ENCODE measurements at regions not wholly inside any gene's neighbourhood (a gene's known extent, or its start where the extent isn't known, plus 50 kb on each side); places are given as distances from the start of the nearest gene placed in this dataset.
A peak's percentile ranks its signal among the peaks of the same experiment; 100 is the strongest.
"Not testable (repeated sequence)": the region's sequence is repeated elsewhere in the genome, so short reads cannot be mapped to it uniquely, and the experiment has no call there.

DNA sequence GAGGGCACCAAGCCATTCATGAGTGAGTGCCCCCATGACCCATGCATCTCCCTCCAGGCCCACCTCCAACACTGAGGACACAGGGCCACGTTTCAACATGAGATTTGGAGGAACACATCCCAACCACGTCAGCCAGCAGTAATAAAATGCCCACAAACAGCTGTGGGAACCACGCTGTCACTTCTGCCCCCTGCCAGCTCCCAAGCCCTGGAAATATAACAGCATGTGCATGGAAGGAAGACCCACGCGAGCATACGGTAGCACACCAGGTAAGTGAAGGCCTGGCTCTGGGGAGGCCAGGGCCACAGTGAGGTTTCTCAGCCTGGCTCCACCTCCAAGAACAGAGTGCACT, 168.9 kb upstream of the PFKP start:
- Histone ChIP-seq H2BK5ac (ENCODE audit: low read length) (no peak overlapping the region), H3K27ac (replicated peaks; ENCODE audit: low read length) (no peak overlapping the region), H3K36me3 (replicated peaks in 1 of 2; ENCODE audit: control insufficient read depth in 2 of 2, insufficient read depth in 2 of 2, low read length in 2 of 2) (no peaks in the 10 kb centered on the region), H3K79me1 (ENCODE audit: low read depth, low read length) (no peaks in the 10 kb centered on the region), H3K27me3 (ENCODE audit: control insufficient read depth in 3 of 3, insufficient read depth in 3 of 3, low read depth in 1 of 3, low read length in 3 of 3) (no peaks in the 10 kb centered on the region), H3K4me2 (ENCODE audit: insufficient read depth, low read length, poor library complexity, severe bottlenecking) (no peak overlapping the region), H3K14ac (ENCODE audit: low read length) (no peak overlapping the region), H3K4me1 (ENCODE audit: control insufficient read depth in 2 of 2, insufficient read depth in 1 of 2, low read depth in 1 of 2, low read length in 2 of 2) (peaks cover 0 to 4% of the 10 kb centered on the region in 2 donors), H2BK15ac (ENCODE audit: low read length) (no peak overlapping the region), H2BK12ac (ENCODE audit: low read length) (peak overlapping the region; percentile 30), H4K91ac (ENCODE audit: low read depth, low read length, poor library complexity) (peak overlapping the region; percentile 46), H3K23ac (ENCODE audit: low read depth, low read length, poor library complexity) (no peak overlapping the region), H3K4me3 (ENCODE audit: low read length in 2 of 2) (no peak overlapping the region), H3K9ac (ENCODE audit: low read depth, low read length, poor library complexity) (no peak overlapping the region), H4K8ac (ENCODE audit: low read depth, low read length) (no peak overlapping the region), H2BK120ac (ENCODE audit: low read depth, low read length) (no peak overlapping the region), H3K18ac (ENCODE audit: low read length) (no peak overlapping the region), H2AK5ac (ENCODE audit: low read depth, low read length) (peak overlapping the region; percentile 73), H3K4ac (ENCODE audit: low read length) (no peak overlapping the region), H3K9me3 (replicated peaks in 1 of 2; ENCODE audit: control insufficient read depth in 2 of 2, insufficient read depth in 1 of 2, low read depth in 1 of 2, low read length in 2 of 2) (no peaks in the 10 kb centered on the region), H2AFZ (ENCODE audit: low read length) (no peak overlapping the region)
- no CpG with 5 or more reads among the region's 6 CpGs for WGBS, 2 donors (ENCODE audit: extremely low coverage in 2 of 2, insufficient read length in 2 of 2, insufficient replicate concordance in 1 of 2)
- DNase-seq (ENCODE audit: low spot score) = no peak

DNA sequence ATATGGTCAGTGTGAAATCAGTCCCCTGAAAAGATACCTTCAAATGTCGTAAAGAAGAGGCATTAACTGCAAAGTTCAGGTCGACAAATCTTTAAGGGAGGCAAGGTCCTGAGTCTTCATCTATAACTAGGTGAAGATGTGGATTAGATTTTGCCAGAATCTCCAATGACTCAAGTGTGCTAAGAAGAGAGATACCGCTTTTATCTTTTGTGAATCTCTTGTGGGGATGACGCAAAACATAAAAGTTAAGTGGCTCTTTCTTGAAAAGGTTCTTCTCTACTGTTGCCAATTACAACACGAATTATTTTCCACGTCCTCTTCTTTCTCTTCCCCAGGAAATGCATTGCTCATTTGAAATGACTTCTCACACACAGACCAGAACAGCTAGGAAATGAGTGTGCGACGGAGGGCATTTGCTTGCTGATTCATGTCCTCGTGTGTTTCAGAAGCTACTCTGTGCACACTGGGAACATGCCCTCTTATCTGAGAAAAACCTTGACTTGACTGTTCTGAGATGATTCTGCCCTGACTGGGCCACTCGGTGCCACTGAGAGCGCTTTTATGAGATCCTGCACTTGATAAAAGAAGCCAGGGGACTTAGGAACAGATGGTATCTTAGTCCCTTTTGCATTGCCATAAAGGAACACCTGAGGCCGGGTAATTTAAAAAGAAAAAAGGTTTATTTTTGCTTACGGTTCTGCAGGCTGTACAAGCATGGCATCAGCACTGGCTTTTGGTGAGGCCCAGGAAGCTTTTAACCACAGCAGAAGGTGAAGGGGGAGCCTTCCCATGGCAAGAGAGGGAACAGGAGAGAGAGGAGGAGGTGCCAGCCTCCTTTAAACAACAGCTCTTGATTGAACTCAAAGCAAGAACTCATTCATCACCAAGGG, 169.5 kb upstream of the PFKP start:
- H3K4ac ChIP-seq (ENCODE audit: low read length) = no peak overlapping the region
- no peak overlapping the region for H3K14ac ChIP-seq (ENCODE audit: low read length)
- no peak overlapping the region for H2BK12ac ChIP-seq (ENCODE audit: low read length)
- H3K4me2 ChIP-seq (ENCODE audit: insufficient read depth, low read length, poor library complexity, severe bottlenecking) = no peak overlapping the region
- DNase-seq (ENCODE audit: low spot score) = no peak
- no peak overlapping the region for H2BK15ac ChIP-seq (ENCODE audit: low read length)
- H3K4me1 ChIP-seq (ENCODE audit: control insufficient read depth in 2 of 2, insufficient read depth in 1 of 2, low read depth in 1 of 2, low read length in 2 of 2) = peaks cover 0 to 4% of the 10 kb centered on the region in 2 donors
- no peaks in the 10 kb centered on the region for H3K9me3 ChIP-seq (replicated peaks in 1 of 2; ENCODE audit: control insufficient read depth in 2 of 2, insufficient read depth in 1 of 2, low read depth in 1 of 2, low read length in 2 of 2)
- H3K27me3 ChIP-seq (ENCODE audit: control insufficient read depth in 3 of 3, insufficient read depth in 3 of 3, low read depth in 1 of 3, low read length in 3 of 3) = no peaks in the 10 kb centered on the region
- no peak overlapping the region for H4K8ac ChIP-seq (ENCODE audit: low read depth, low read length)
- H3K36me3 ChIP-seq (replicated peaks in 1 of 2; ENCODE audit: control insufficient read depth in 2 of 2, insufficient read depth in 2 of 2, low read length in 2 of 2) = no peaks in the 10 kb centered on the region
- no peak overlapping the region for H2AFZ ChIP-seq (ENCODE audit: low read length)
- H3K4me3 ChIP-seq (ENCODE audit: low read length in 2 of 2) = no peak overlapping the region
- no peak overlapping the region for H4K91ac ChIP-seq (ENCODE audit: low read depth, low read length, poor library complexity)
- no peak overlapping the region for H3K23ac ChIP-seq (ENCODE audit: low read depth, low read length, poor library complexity)
- no peak overlapping the region for H2BK5ac ChIP-seq (ENCODE audit: low read length)
- no peak overlapping the region for H3K27ac ChIP-seq (replicated peaks; ENCODE audit: low read length)
- H3K18ac ChIP-seq (ENCODE audit: low read length) = no peak overlapping the region
- no CpG with 5 or more reads among the region's 13 CpGs for WGBS, 2 donors (ENCODE audit: extremely low coverage in 2 of 2, insufficient read length in 2 of 2, insufficient replicate concordance in 1 of 2)
- H3K79me1 ChIP-seq (ENCODE audit: low read depth, low read length) = no peaks in the 10 kb centered on the region
- H2BK120ac ChIP-seq (ENCODE audit: low read depth, low read length) = no peak overlapping the region
- H3K9ac ChIP-seq (ENCODE audit: low read depth, low read length, poor library complexity) = no peak overlapping the region
- no peak overlapping the region for H2AK5ac ChIP-seq (ENCODE audit: low read depth, low read length)

DNA sequence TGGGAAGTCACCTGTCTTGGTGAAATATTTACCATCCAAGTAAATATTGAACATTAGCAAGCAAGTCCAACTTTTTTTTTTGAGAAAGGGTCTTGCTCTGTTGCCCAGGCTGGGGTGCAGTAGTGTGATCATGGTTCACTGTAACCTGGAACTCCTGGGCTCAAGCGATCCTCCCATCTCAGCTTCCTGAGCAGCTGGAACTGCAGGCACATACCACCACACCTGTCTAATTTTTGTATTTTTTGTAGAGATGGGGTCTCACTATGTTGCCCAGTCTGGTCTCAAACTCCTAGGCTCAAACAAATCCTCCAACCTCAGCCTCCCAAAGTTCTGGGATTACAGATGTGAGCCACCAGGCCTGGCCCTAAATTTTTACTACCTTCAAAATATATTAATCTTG, 171.0 kb upstream of the PFKP start:
- H3K9ac ChIP-seq (ENCODE audit: low read depth, low read length, poor library complexity); H2AK5ac ChIP-seq (ENCODE audit: low read depth, low read length); H2BK15ac ChIP-seq (ENCODE audit: low read length); H3K36me3 ChIP-seq (replicated peaks in 1 of 2; ENCODE audit: control insufficient read depth in 2 of 2, insufficient read depth in 2 of 2, low read length in 2 of 2); H4K91ac ChIP-seq (ENCODE audit: low read depth, low read length, poor library complexity); H3K4me1 ChIP-seq (ENCODE audit: control insufficient read depth in 2 of 2, insufficient read depth in 1 of 2, low read depth in 1 of 2, low read length in 2 of 2); H3K4ac ChIP-seq (ENCODE audit: low read length); H3K18ac ChIP-seq (ENCODE audit: low read length); H3K14ac ChIP-seq (ENCODE audit: low read length); H3K4me2 ChIP-seq (ENCODE audit: insufficient read depth, low read length, poor library complexity, severe bottlenecking); H3K79me1 ChIP-seq (ENCODE audit: low read depth, low read length); H2BK12ac ChIP-seq (ENCODE audit: low read length); H2BK5ac ChIP-seq (ENCODE audit: low read length); H3K9me3 ChIP-seq (replicated peaks in 1 of 2; ENCODE audit: control insufficient read depth in 2 of 2, insufficient read depth in 1 of 2, low read depth in 1 of 2, low read length in 2 of 2); H3K23ac ChIP-seq (ENCODE audit: low read depth, low read length, poor library complexity); H4K8ac ChIP-seq (ENCODE audit: low read depth, low read length); H3K4me3 ChIP-seq (ENCODE audit: low read length in 2 of 2); H3K27me3 ChIP-seq (ENCODE audit: control insufficient read depth in 3 of 3, insufficient read depth in 3 of 3, low read depth in 1 of 3, low read length in 3 of 3); H3K27ac ChIP-seq (replicated peaks; ENCODE audit: low read length); DNase-seq (ENCODE audit: low spot score); H2AFZ ChIP-seq (ENCODE audit: low read length); H2BK120ac ChIP-seq (ENCODE audit: low read depth, low read length): not testable (repeated sequence)
- no CpG with 5 or more reads among the region's 1 CpG for WGBS, 2 donors (ENCODE audit: extremely low coverage in 2 of 2, insufficient read length in 2 of 2, insufficient replicate concordance in 1 of 2)

DNA sequence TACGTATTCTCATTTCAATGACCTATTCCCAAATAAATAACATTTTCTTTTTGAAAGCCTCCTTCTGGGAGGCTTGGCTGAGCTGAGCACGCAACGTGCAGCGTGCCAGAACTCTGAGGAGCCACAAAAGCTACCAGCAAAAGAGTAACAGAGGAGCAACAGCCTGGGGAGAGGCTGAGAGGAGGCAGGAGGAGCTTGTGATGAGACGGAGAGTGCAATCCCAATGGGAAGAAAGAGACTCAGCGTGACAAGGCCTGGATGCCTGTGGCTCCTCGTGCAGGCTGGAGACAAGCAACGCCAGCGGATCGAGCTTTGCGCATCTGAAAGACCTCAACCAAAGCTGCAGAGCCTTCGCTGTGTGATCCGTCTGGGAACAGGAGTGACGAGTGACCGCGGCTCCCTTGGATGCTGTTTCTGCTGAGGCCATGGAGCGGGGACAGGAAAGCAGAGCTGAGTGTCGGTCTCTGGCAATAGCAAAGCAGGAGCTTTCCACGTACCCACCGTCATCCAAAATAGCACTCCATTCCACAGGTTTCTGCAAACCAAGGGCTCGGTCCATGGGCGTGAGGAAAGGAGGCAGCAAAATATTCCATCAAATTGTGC, 171.7 kb upstream of the PFKP start:
- H3K23ac ChIP-seq (ENCODE audit: low read depth, low read length, poor library complexity) = no peak overlapping the region
- no peak overlapping the region for H2BK12ac ChIP-seq (ENCODE audit: low read length)
- H3K4ac ChIP-seq (ENCODE audit: low read length) = no peak overlapping the region
- H3K9me3 ChIP-seq (replicated peaks in 1 of 2; ENCODE audit: control insufficient read depth in 2 of 2, insufficient read depth in 1 of 2, low read depth in 1 of 2, low read length in 2 of 2) = no peaks in the 10 kb centered on the region
- H2BK120ac ChIP-seq (ENCODE audit: low read depth, low read length) = peak overlapping the region; percentile 22
- H2BK5ac ChIP-seq (ENCODE audit: low read length) = no peak overlapping the region
- no peak overlapping the region for H4K8ac ChIP-seq (ENCODE audit: low read depth, low read length)
- H3K27ac ChIP-seq (replicated peaks; ENCODE audit: low read length) = no peak overlapping the region
- no peak overlapping the region for H2AFZ ChIP-seq (ENCODE audit: low read length)
- peak overlapping the region; percentile 86 for H3K18ac ChIP-seq (ENCODE audit: low read length)
- no peak overlapping the region for H3K9ac ChIP-seq (ENCODE audit: low read depth, low read length, poor library complexity)
- no peaks in the 10 kb centered on the region for H3K79me1 ChIP-seq (ENCODE audit: low read depth, low read length)
- WGBS, 2 donors (ENCODE audit: extremely low coverage in 2 of 2, insufficient read length in 2 of 2, insufficient replicate concordance in 1 of 2) = no CpG with 5 or more reads among the region's 22 CpGs
- H3K14ac ChIP-seq (ENCODE audit: low read length) = no peak overlapping the region
- no peak overlapping the region for H4K91ac ChIP-seq (ENCODE audit: low read depth, low read length, poor library complexity)
- H3K36me3 ChIP-seq (replicated peaks in 1 of 2; ENCODE audit: control insufficient read depth in 2 of 2, insufficient read depth in 2 of 2, low read length in 2 of 2) = no peaks in the 10 kb centered on the region
- no peaks in the 10 kb centered on the region for H3K27me3 ChIP-seq (ENCODE audit: control insufficient read depth in 3 of 3, insufficient read depth in 3 of 3, low read depth in 1 of 3, low read length in 3 of 3)
- H3K4me1 ChIP-seq (ENCODE audit: control insufficient read depth in 2 of 2, insufficient read depth in 1 of 2, low read depth in 1 of 2, low read length in 2 of 2) = peaks cover 0 to 4% of the 10 kb centered on the region in 2 donors
- no peak overlapping the region for H3K4me2 ChIP-seq (ENCODE audit: insufficient read depth, low read length, poor library complexity, severe bottlenecking)
- H2BK15ac ChIP-seq (ENCODE audit: low read length) = no peak overlapping the region
- no peak overlapping the region for H3K4me3 ChIP-seq (ENCODE audit: low read length in 2 of 2)
- no peak overlapping the region for H2AK5ac ChIP-seq (ENCODE audit: low read depth, low read length)
- no peak for DNase-seq (ENCODE audit: low spot score)
